HepG2 (cell line): ENCODE measurements at regions not wholly inside any gene's neighbourhood (a gene's known extent, or its start where the extent isn't known, plus 50 kb on each side); places are given as distances from the start of the nearest gene placed in this dataset.

Experiments used
- CTCF ChIP-seq: sonication (generic); formaldehyde crosslinking; IDR thresholded peaks from 2 replicates; pipeline ENCODE4 v1.5.0; 2020; ENCODE audit warnings: mild to moderate bottlenecking, missing genetic modification reagents, moderate library complexity
- EEA1 ChIP-seq: sonication (generic); formaldehyde crosslinking; IDR thresholded peaks from 2 replicates; pipeline ENCODE4 v1.5.1; 2020; ENCODE audit warnings: mild to moderate bottlenecking, missing genetic modification reagents, borderline replicate concordance
- HCFC1 ChIP-seq: fragments of 150-350 bp; IDR thresholded peaks from 2 replicates; pipeline ENCODE4 v1.6.1; 2014; ENCODE audit warnings: low read depth, low read length
- MTA3 ChIP-seq: sonication (generic); formaldehyde crosslinking; IDR thresholded peaks from 2 replicates; pipeline ENCODE4 v1.4.0; 2020; ENCODE audit warnings: missing genetic modification reagents
- MXI1 ChIP-seq: IDR thresholded peaks from 3 replicates; pipeline ENCODE4 v1.6.1; 2012; ENCODE audit warnings: low read depth, low read length, inconsistent platforms, borderline replicate concordance
- PAF1 ChIP-seq: IDR thresholded peaks from 2 replicates; pipeline ENCODE4 v1.6.1; 2016; ENCODE audit warnings: missing genetic modification reagents, missing compliant biosample characterization
- POLR2A ChIP-seq, 2 experiments: IDR thresholded peaks; 2 replicates each; pipeline ENCODE4 v1.6.1; 2011; ENCODE audit warnings: low read depth in 2 of 2, low read length in 2 of 2, mild to moderate bottlenecking in 1 of 2, moderate library complexity in 1 of 2; ENCODE audit not compliant: insufficient read depth in 1 of 2
- ZNF18 ChIP-seq: sonication (generic); formaldehyde crosslinking; IDR thresholded peaks from 2 replicates; pipeline ENCODE4 v1.8.0; 2022; ENCODE audit warnings: mild to moderate bottlenecking, missing genetic modification reagents; ENCODE audit not compliant: insufficient replicate concordance
- ZNF501 ChIP-seq: sonication (generic); formaldehyde crosslinking; IDR thresholded peaks from 2 replicates; pipeline ENCODE4 v1.5.1; 2020; ENCODE audit warnings: mild to moderate bottlenecking, moderate library complexity, missing genetic modification reagents

GRCh38 chr5:174356536-174356935 is 311.0 kb downstream of the NSG2 start:
- TF ChIP-seq EEA1 (CRISPR knock-in tag) (no peak), POLR2A (IDR thresholded peaks at IDR 0.05; ENCODE audit: insufficient read depth in 1 of 2, low read depth in 2 of 2, low read length in 2 of 2) (no peak), ZNF18 (CRISPR knock-in tag) (no peak), PAF1 (CRISPR knock-in tag) (no peak), MTA3 (no peak), MXI1 (no peak), HCFC1 (no peak), ZNF501 (CRISPR knock-in tag) (no peak), CTCF (CRISPR knock-in tag) (no peak)
